B cell (primary cell): ENCODE measurements at regions not wholly inside any gene's neighbourhood (a gene's known extent, or its start where the extent isn't known, plus 50 kb on each side); places are given as distances from the start of the nearest gene placed in this dataset.

Source experiments
- CTCF ChIP-seq: fragments of 200-600 bp; IDR thresholded peaks from one replicate; pipeline ENCODE4 v1.8.0; 2022; ENCODE audit warnings: antibody characterized with exemption, mild to moderate bottlenecking
- EZH2 ChIP-seq: IDR thresholded peaks from 2 replicates; pipeline ENCODE4 v1.6.1; 2012; ENCODE audit warnings: borderline replicate concordance, low read depth, mild to moderate bottlenecking, moderate library complexity, low read length; ENCODE audit not compliant: insufficient read depth, poor library complexity, severe bottlenecking

GRCh38 chr16:29156511-29156910 lies 171.7 kb downstream of the LAT start:
- no peak for TF ChIP-seq CTCF
- no peak for TF ChIP-seq EZH2
